ENCODE measurements at regions not wholly inside any gene's neighbourhood (a gene's known extent, or its start where the extent isn't known, plus 50 kb on each side); places are given as distances from the start of the nearest gene placed in this dataset.

GRCh38 chr2:147408357-147408756 is 436.5 kb upstream of the ACVR2A start:
- TF ChIP-seq CTCF (IDR thresholded peaks at IDR 0.05), result no peak
- TF ChIP-seq POLR2A (IDR thresholded peaks at IDR 0.05), result no peak
- H3K4me1 ChIP-seq (replicated peaks in 1 of 2), result no peaks in the 10 kb centered on the region
- no peaks in the 10 kb centered on the region for H3K27me3 ChIP-seq
- no peak for DNase-seq
- 61 to 66% (median 64%) methylated on average over 2 of the region's 2 CpGs for WGBS, 4 donors
- no peak overlapping the region for H3K4me3 ChIP-seq
- H3K27ac ChIP-seq, result no peak overlapping the region
- H3K9me3 ChIP-seq (replicated peaks in 1 of 3), result no peaks in the 10 kb centered on the region
- no peaks in the 10 kb centered on the region for H3K36me3 ChIP-seq (replicated peaks in 1 of 2)
- intact Hi-C loops (cut with DNase I), result no loop called here

GRCh38 chr2:147405651-147406050 is 439.2 kb upstream of the ACVR2A start:
- no peaks in the 10 kb centered on the region for H3K4me1 ChIP-seq (replicated peaks in 1 of 2)
- no peak for TF ChIP-seq POLR2A (IDR thresholded peaks at IDR 0.05)
- no peak for TF ChIP-seq CTCF (IDR thresholded peaks at IDR 0.05)
- H3K27ac ChIP-seq, result no peak overlapping the region
- H3K27me3 ChIP-seq, result no peaks in the 10 kb centered on the region
- no peaks in the 10 kb centered on the region for H3K9me3 ChIP-seq (replicated peaks in 1 of 3)
- intact Hi-C loops (cut with DNase I), result no loop called here
- no peak for DNase-seq
- H3K36me3 ChIP-seq (replicated peaks in 1 of 2), result no peaks in the 10 kb centered on the region
- H3K4me3 ChIP-seq, result no peak overlapping the region
- 18 to 27% (median 22%) methylated on average over 1 of the region's 1 CpG for WGBS, 4 donors

GRCh38 chr2:147398996-147399395 is 445.8 kb upstream of the ACVR2A start:
- intact Hi-C loops (cut with DNase I), result no loop called here
- Histone ChIP-seq H3K27ac (no peak overlapping the region), H3K36me3 (replicated peaks in 1 of 2) (no peaks in the 10 kb centered on the region), H3K9me3 (replicated peaks in 1 of 3) (no peaks in the 10 kb centered on the region), H3K4me3 (no peak overlapping the region), H3K27me3 (no peaks in the 10 kb centered on the region), H3K4me1 (replicated peaks in 1 of 2) (no peaks in the 10 kb centered on the region)
- no peak for DNase-seq
- 62 to 70% (median 66%) methylated on average over 2 of the region's 2 CpGs for WGBS, 4 donors
- no peak for TF ChIP-seq POLR2A (IDR thresholded peaks at IDR 0.05)
- no peak for TF ChIP-seq CTCF (IDR thresholded peaks at IDR 0.05)

GRCh38 chr2:147398301-147398700 is 446.5 kb upstream of the ACVR2A start:
- no peaks in the 10 kb centered on the region for H3K4me1 ChIP-seq (replicated peaks in 1 of 2)
- DNase-seq, result no peak
- H3K9me3 ChIP-seq (replicated peaks in 1 of 3), result no peaks in the 10 kb centered on the region
- no peak overlapping the region for H3K27ac ChIP-seq
- WGBS, 4 donors, result 39 to 69% (median 66%) methylated on average over 2 of the region's 2 CpGs
- no peak for TF ChIP-seq CTCF (IDR thresholded peaks at IDR 0.05)
- no peak for TF ChIP-seq POLR2A (IDR thresholded peaks at IDR 0.05)
- no peaks in the 10 kb centered on the region for H3K36me3 ChIP-seq (replicated peaks in 1 of 2)
- intact Hi-C loops (cut with DNase I), result no loop called here
- H3K27me3 ChIP-seq, result no peaks in the 10 kb centered on the region
- H3K4me3 ChIP-seq, result no peak overlapping the region
